Fibroblast of villous mesenchyme (primary cell): ENCODE measurements at regions not wholly inside any gene's neighbourhood (a gene's known extent, or its start where the extent isn't known, plus 50 kb on each side); places are given as distances from the start of the nearest gene placed in this dataset.
"Not testable (repeated sequence)": the region's sequence is repeated elsewhere in the genome, so short reads cannot be mapped to it uniquely, and the experiment has no call there.

Source experiments
- DNase-seq: peaks from one replicate; pipeline ENCODE4 v3.0.0-alpha.2; 2010; ENCODE audit warnings: low read depth
- H3K4me3 ChIP-seq: 2 replicates; pipeline ENCODE4 v1.5.1; 2011; ENCODE audit warnings: low read depth, mild to moderate bottlenecking, low read length
- TF ChIP-seq, protein P1 (sequence below): IDR thresholded peaks from 2 replicates; pipeline ENCODE4 v1.5.1; 2012; ENCODE audit warnings: low read depth, mild to moderate bottlenecking, low read length; ENCODE audit not compliant: insufficient read depth

DNA sequence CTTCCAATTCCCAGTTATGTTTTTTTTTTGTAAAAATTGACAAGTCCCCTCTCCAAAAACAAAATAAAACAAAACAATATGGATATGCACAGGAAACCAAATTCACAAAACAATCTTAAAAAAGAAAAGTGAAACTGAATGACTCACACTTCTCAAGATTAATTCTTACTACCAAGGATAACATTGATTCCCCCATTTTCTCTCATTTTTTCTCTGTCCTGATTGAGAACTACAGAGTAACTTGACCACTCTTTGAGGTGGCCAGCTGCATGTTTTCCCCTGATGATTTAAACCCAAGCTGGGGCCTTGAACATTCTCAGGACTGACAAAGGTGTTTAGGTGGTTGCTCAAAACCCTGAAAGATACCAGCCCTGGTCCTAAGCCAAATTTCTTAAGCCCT lies 149.0 kb downstream of the AHSP start:
- no peak overlapping the region for H3K4me3 ChIP-seq
- TF ChIP-seq, protein P1, sequence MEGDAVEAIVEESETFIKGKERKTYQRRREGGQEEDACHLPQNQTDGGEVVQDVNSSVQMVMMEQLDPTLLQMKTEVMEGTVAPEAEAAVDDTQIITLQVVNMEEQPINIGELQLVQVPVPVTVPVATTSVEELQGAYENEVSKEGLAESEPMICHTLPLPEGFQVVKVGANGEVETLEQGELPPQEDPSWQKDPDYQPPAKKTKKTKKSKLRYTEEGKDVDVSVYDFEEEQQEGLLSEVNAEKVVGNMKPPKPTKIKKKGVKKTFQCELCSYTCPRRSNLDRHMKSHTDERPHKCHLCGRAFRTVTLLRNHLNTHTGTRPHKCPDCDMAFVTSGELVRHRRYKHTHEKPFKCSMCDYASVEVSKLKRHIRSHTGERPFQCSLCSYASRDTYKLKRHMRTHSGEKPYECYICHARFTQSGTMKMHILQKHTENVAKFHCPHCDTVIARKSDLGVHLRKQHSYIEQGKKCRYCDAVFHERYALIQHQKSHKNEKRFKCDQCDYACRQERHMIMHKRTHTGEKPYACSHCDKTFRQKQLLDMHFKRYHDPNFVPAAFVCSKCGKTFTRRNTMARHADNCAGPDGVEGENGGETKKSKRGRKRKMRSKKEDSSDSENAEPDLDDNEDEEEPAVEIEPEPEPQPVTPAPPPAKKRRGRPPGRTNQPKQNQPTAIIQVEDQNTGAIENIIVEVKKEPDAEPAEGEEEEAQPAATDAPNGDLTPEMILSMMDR = no peak
- no peak for DNase-seq

DNA sequence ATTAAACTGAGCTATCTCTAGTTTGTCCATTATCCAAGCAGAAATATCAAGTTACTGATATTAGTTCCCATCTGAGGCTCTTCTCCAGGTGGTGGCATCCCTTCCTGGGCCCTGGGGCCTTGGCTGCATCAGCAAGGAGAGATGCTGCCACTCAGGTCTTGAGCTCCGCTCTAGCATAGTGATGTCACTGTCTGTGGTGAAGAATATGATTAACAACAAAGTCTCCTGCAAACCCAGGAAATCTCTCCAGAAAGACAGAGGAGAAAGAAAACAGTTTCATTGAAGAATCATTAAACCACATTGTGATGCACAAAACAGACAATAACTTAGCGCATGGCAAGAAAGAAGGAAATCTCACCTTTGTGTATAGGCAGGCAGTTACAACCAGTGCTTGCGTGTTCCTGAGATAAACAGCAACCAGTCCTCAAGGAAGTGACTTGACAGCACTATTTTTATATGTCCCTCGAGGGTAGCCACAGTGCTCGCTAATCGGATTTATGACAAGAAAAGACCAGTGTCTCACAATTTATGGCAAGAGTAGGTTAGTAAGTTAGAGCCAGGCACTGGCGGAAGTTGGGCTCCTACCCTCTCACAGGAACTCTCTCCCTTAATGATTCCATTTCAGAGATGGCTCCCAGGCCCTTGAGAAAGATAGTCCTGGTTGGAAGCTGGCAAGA lies 151.1 kb downstream of the AHSP start:
- TF ChIP-seq, protein P1 = no peak
- H3K4me3 ChIP-seq = no peak overlapping the region
- no peak for DNase-seq

DNA sequence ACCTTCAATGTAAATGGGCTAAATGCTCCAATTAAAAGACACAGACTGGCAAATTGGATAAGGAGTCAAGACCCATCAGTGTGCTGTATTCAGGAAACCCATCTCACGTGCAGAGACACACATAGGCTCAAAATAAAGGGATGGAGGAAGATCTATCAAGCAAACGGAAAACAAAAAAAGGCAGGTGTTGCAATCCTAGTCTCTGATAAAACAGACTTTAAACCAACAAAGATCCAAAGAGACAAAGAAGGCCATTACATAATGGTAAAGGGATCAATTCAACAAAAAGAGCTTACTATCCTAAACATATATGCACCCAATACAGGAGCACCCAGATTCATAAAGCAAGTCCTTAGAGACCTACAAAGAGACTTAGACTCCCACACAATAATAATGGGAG lies 161.6 kb downstream of the AHSP start:
- DNase-seq, H3K4me3 ChIP-seq: not testable (repeated sequence)

DNA sequence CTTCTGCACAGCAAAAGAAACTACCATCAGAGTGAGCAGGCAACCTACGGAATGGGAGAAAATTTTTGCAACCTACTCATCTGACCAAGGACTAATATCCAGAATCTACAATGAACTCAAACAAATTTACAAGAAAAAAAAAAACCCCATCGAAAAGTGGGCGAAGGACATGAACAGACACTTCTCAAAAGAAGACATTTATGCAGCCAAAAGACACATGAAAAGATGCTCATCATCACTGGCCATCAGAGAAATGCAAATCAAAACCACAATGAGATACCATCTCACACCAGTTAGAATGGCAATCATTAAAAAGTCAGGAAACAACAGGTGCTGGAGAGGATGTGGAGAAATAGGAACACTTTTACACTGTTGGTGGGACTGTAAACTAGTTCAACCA lies 164.6 kb downstream of the AHSP start:
- H3K4me3 ChIP-seq, DNase-seq: not testable (repeated sequence)

DNA sequence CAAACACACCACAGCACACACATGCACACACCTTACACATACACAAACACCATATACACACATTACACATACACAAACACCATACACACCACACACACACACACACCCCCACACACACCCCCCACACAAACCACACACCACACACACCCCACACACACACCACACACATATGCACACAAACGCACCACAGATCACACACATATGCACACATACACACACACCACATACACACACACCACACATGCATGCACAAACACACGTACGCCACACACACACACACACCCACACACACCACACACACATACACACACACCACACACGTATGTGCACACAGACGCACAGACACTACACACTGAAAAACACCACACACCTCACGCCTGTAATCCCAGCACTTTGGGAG lies 166.0 kb downstream of the AHSP start:
- H3K4me3 ChIP-seq = no peak overlapping the region
- no peak for DNase-seq
- TF ChIP-seq, protein P1 = no peak

DNA sequence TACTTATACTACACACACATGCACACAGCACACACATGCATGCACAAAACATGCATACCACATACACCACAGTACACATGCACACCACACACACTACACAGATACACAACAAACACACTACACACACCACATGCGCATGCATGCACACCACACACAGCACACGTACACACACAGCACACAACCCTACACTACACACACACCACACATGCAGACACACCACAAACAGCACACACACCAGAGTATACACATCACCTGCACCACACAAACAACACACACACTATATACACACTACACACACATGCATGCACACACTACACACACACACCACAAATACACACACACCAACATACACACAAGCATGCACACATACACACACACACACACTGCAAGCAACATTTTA lies 166.8 kb downstream of the AHSP start:
- DNase-seq = no peak
- no peak overlapping the region for H3K4me3 ChIP-seq
- TF ChIP-seq, protein P1 = no peak

DNA sequence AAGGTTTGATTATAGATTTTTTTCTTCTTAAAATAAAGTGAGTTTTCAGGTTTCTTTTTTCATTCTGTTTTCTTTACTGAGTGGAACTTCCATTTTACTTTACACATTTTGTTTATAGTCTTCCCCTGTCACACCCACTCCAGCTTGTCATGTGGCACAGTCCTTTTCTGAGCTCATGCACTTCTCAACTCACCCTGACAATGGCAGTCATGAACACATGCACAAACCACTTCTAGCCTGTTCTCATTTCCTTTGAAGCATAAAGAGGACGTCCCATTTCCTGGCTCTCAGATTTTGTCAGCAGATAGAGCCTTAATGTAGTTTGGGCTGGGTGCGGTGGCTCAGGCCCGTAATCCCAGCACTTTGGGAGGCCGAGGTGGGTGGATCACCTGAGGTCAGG lies 168.0 kb downstream of the AHSP start:
- no peak for DNase-seq
- TF ChIP-seq, protein P1 = no peak
- H3K4me3 ChIP-seq = no peak overlapping the region

DNA sequence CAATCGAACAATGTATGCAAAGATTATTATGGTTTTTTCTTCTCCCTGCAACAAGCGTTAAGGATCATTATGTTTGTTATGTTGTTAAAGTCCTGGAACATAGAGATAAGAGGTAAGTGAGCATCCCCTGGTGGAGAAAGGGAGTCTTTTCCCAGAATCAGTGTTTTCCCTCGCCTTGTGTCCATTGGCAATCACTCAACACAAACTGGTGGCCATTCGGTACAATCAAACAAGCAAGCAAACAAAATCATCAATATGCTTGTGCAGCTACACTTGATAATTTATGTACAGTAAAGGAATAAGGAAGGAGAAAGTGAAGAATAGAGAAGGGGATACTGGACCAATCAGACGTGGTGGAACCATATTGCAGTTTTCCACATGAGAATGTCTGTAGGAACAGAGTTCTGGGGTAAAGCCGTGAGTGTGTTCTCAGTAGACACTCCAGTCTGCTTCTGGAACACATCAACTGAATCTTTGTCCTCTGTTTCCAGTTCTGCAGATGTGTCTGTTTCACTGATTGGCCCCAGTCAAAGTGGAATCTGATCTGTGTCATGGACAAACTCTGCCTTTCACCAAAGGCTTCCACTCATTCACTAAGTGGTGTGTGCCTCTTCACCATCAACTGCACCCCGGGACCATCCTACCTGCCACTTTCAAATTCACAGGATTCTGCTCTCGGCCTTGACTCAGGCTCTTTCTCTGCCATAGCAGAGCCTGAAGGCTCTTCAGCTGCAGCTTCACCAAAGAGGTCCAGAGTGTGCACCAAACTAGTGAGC lies 169.5 kb downstream of the AHSP start:
- DNase-seq = peak; percentile 62
- H3K4me3 ChIP-seq = no peak overlapping the region
- TF ChIP-seq, protein P1 = peak; percentile 88
